ENCODE measurements at regions not wholly inside any gene's neighbourhood (a gene's known extent, or its start where the extent isn't known, plus 50 kb on each side); places are given as distances from the start of the nearest gene placed in this dataset.

GRCh38 chr16:85396879-85397871 is 215.9 kb upstream of the GSE1 start (continued):
- TF ChIP-seq NFE2L1 (CRISPR knock-in tag; IDR thresholded peaks at IDR 0.05; ENCODE audit: borderline replicate concordance) (no peak), ZNF263 (CRISPR knock-in tag; IDR thresholded peaks at IDR 0.05) (peak; percentile 87), CCAR2 (optimal IDR thresholded peaks at IDR 0.05; ENCODE audit: low read depth, low read length) (no peak), KAT7 (CRISPR knock-in tag; IDR thresholded peaks at IDR 0.05; ENCODE audit: borderline replicate concordance) (no peak), SMARCE1 (IDR thresholded peaks at IDR 0.05; ENCODE audit: borderline replicate concordance) (no peak), ZFP90 (CRISPR knock-in tag; IDR thresholded peaks at IDR 0.05; ENCODE audit: borderline replicate concordance) (no peak), PLSCR1 (CRISPR knock-in tag; IDR thresholded peaks at IDR 0.05; ENCODE audit: borderline replicate concordance) (no peak), SRF (IDR thresholded peaks at IDR 0.05; ENCODE audit: low read depth, low read length) (no peak), POLR2A (IDR thresholded peaks at IDR 0.05; ENCODE audit: insufficient read depth in 1 of 2, low read depth in 2 of 2, low read length in 2 of 2) (no peak), STAT5B (CRISPR knock-in tag; IDR thresholded peaks at IDR 0.05) (no peak), ZNF468 (CRISPR knock-in tag; IDR thresholded peaks at IDR 0.05) (no peak), SNRNP70 (IDR thresholded peaks at IDR 0.05; ENCODE audit: low read depth, low read length) (no peak), MXI1 (IDR thresholded peaks at IDR 0.05; ENCODE audit: borderline replicate concordance, low read depth, low read length) (peak; percentile 24; the same call in 1 of the 3 replicates), ZNF652 (CRISPR knock-in tag; IDR thresholded peaks at IDR 0.05; ENCODE audit: borderline replicate concordance, low read depth) (no peak), ZNF30 (CRISPR knock-in tag; IDR thresholded peaks at IDR 0.05) (no peak), SMAD1 (CRISPR knock-in tag; IDR thresholded peaks at IDR 0.05; ENCODE audit: borderline replicate concordance, low read depth) (no peak), KAT2B (IDR thresholded peaks at IDR 0.05; ENCODE audit: borderline replicate concordance, low read depth, low read length) (no peak), FOXP4 (CRISPR knock-in tag; IDR thresholded peaks at IDR 0.05) (no peak), GLI4 (CRISPR knock-in tag; IDR thresholded peaks at IDR 0.05; ENCODE audit: borderline replicate concordance) (no peak), ZSCAN22 (CRISPR knock-in tag; IDR thresholded peaks at IDR 0.05) (no peak), SALL2 (CRISPR knock-in tag; IDR thresholded peaks at IDR 0.05) (no peak), MBD4 (IDR thresholded peaks at IDR 0.05; ENCODE audit: borderline replicate concordance, low read length) (no peak), GZF1 (CRISPR knock-in tag; IDR thresholded peaks at IDR 0.05) (no peak), ZNF34 (CRISPR knock-in tag; IDR thresholded peaks at IDR 0.05; ENCODE audit: borderline replicate concordance) (no peak), TFDP2 (CRISPR knock-in tag; IDR thresholded peaks at IDR 0.05) (peak; percentile 19; the same call in 1 of the 2 replicates), ZNF333 (CRISPR knock-in tag; IDR thresholded peaks at IDR 0.05; ENCODE audit: borderline replicate concordance) (no peak), TP53 (CRISPR knock-in tag; conservative IDR thresholded peaks at IDR 0.05) (no peak), TAF1 (CRISPR knock-in tag; IDR thresholded peaks at IDR 0.05) (no peak)
